IMR-90 (cell line): ENCODE measurements at regions not wholly inside any gene's neighbourhood (a gene's known extent, or its start where the extent isn't known, plus 50 kb on each side); places are given as distances from the start of the nearest gene placed in this dataset.

ENCODE experiments used
- ATAC-seq: fragments of 200-7000 bp; cut with Tn5 transposase; 2 replicates; pipeline ENCODE4 v1.9.1; 2020; ENCODE audit warnings: low read depth, mild to moderate bottlenecking, moderate library complexity
- BruUV-seq: library from RNA; stranded (reverse); fragments of 400-500 nt; replicated peaks from 2 replicates; lab custom pipeline; 2021; lab: Mats Ljungman, UMichigan
- CTCF ChIA-PET: fragments of 300-600 bp; formaldehyde crosslinking; extraction: SDS; loops from one replicate; lab custom pipeline; 2021; ENCODE audit warnings: antibody characterized with exemption; lab: Yijun Ruan, JAX
- POLR2A ChIA-PET: fragments of 300-600 bp; sonication (Branson Sonifier 250); formaldehyde crosslinking; loops from one replicate; lab custom pipeline; 2022; ENCODE audit warnings: antibody characterized with exemption; ENCODE audit not compliant: unreplicated experiment; lab: Charles Lee
- DNase-seq: peaks from one replicate; pipeline ENCODE4 v3.0.0; 2013
- H2AFZ ChIP-seq: replicated peaks from 2 replicates; pipeline ENCODE3; 2013; ENCODE audit warnings: low read length, mild to moderate bottlenecking; ENCODE audit not compliant: poor library complexity
- H2AK5ac ChIP-seq: 2 replicates; pipeline ENCODE4 v1.6.1; 2013; ENCODE audit warnings: low read depth, low read length, inconsistent platforms
- H2AK9ac ChIP-seq: replicated peaks from 2 replicates; pipeline ENCODE3; 2013; ENCODE audit warnings: mild to moderate bottlenecking, low read depth, low read length, moderate library complexity; ENCODE audit not compliant: poor library complexity
- H2BK120ac ChIP-seq: 2 replicates; pipeline ENCODE4 v1.6.1; 2013; ENCODE audit warnings: low read depth, low read length, inconsistent platforms
- H2BK15ac ChIP-seq: 3 replicates; pipeline ENCODE4 v1.6.1; 2013; ENCODE audit warnings: low read depth, low read length, inconsistent platforms
- H2BK20ac ChIP-seq: 2 replicates; pipeline ENCODE4 v1.6.1; 2013; ENCODE audit warnings: low read depth, mild to moderate bottlenecking, inconsistent platforms, low read length, moderate library complexity
- H2BK5ac ChIP-seq: 2 replicates; pipeline ENCODE4 v1.6.1; 2013; ENCODE audit warnings: mild to moderate bottlenecking, low read depth, low read length, inconsistent platforms; ENCODE audit not compliant: poor library complexity, severe bottlenecking
- H3K14ac ChIP-seq: replicated peaks from 2 replicates; pipeline ENCODE4 v1.6.1; 2013; ENCODE audit warnings: low read depth, low read length, inconsistent platforms
- H3K18ac ChIP-seq: 2 replicates; pipeline ENCODE4 v1.6.1; 2013; ENCODE audit warnings: low read depth, low read length, control low read depth
- H3K23ac ChIP-seq: 2 replicates; pipeline ENCODE4 v1.6.1; 2013; ENCODE audit warnings: low read depth, low read length, inconsistent platforms
- H3K27ac ChIP-seq: 2 replicates; pipeline ENCODE4 v1.5.1; 2013; ENCODE audit warnings: mild to moderate bottlenecking, control low read depth, low read length; ENCODE audit not compliant: insufficient read depth
- H3K27me3 ChIP-seq: 2 replicates; pipeline ENCODE4 v1.6.1; 2013; ENCODE audit warnings: low read length; ENCODE audit not compliant: control insufficient read depth, insufficient read depth
- H3K36me3 ChIP-seq: 2 replicates; pipeline ENCODE4 v1.6.1; 2013; ENCODE audit warnings: low read length, mixed read lengths; ENCODE audit not compliant: control insufficient read depth, insufficient read depth
- H3K4ac ChIP-seq: 2 replicates; pipeline ENCODE4 v1.6.1; 2013; ENCODE audit warnings: low read depth, low read length, inconsistent platforms
- H3K4me1 ChIP-seq: 2 replicates; pipeline ENCODE4 v1.6.1; 2013; ENCODE audit warnings: low read length, mixed read lengths; ENCODE audit not compliant: control insufficient read depth, insufficient read depth
- H3K4me2 ChIP-seq: 2 replicates; pipeline ENCODE4 v1.6.1; 2013; ENCODE audit warnings: low read depth, mild to moderate bottlenecking, control low read depth, low read length, moderate library complexity
- H3K4me3 ChIP-seq: 2 replicates; pipeline ENCODE4 v1.5.1; 2013; ENCODE audit warnings: low read depth, mild to moderate bottlenecking, control low read depth, low read length, moderate library complexity; ENCODE audit not compliant: insufficient read depth
- H3K56ac ChIP-seq: 2 replicates; pipeline ENCODE4 v1.6.1; 2013; ENCODE audit warnings: low read length, inconsistent platforms; ENCODE audit not compliant: insufficient read depth; ENCODE audit errors: extremely low read depth
- H3K79me1 ChIP-seq, 2 experiments: 2 replicates each; pipeline ENCODE4 v1.6.1; 2013; ENCODE audit warnings: low read length in 2 of 2, inconsistent platforms in 1 of 2, low read depth in 1 of 2
- H3K9ac ChIP-seq: 2 replicates; pipeline ENCODE4 v1.6.1; 2013; ENCODE audit warnings: low read depth, low read length, control low read depth
- H3K9me1 ChIP-seq: 2 replicates; pipeline ENCODE4 v1.6.1; 2013; ENCODE audit warnings: low read length, inconsistent platforms; ENCODE audit not compliant: insufficient read depth
- H3K9me3 ChIP-seq: 2 replicates; pipeline ENCODE4 v1.6.1; 2013; ENCODE audit warnings: low read length; ENCODE audit not compliant: control insufficient read depth, insufficient read depth
- H4K20me1 ChIP-seq: 2 replicates; pipeline ENCODE4 v1.6.1; 2013; ENCODE audit warnings: low read length, inconsistent platforms; ENCODE audit not compliant: insufficient read depth
- H4K5ac ChIP-seq: 2 replicates; pipeline ENCODE4 v1.6.1; 2013; ENCODE audit warnings: mild to moderate bottlenecking, low read depth, low read length, control low read depth
- H4K8ac ChIP-seq, 2 experiments: 2 replicates each; pipeline ENCODE4 v1.6.1; 2013; ENCODE audit warnings: low read depth in 2 of 2, low read length in 2 of 2, control low read depth in 1 of 2, inconsistent platforms in 1 of 2
- H4K91ac ChIP-seq: 2 replicates; pipeline ENCODE4 v1.6.1; 2013; ENCODE audit warnings: low read depth, low read length, inconsistent platforms; ENCODE audit not compliant: insufficient read depth
- BHLHE40 ChIP-seq: fragments of 150-350 bp; IDR thresholded peaks from 2 replicates; pipeline ENCODE4 v1.6.1; 2016; ENCODE audit warnings: mild to moderate bottlenecking, low read depth, low read length
- CEBPB ChIP-seq: IDR thresholded peaks from 2 replicates; pipeline ENCODE4 v1.6.1; 2012; ENCODE audit warnings: low read depth, low read length, improper control_type of control experiment
- CHD1 ChIP-seq: IDR thresholded peaks from 2 replicates; pipeline ENCODE4 v1.6.1; 2012; ENCODE audit warnings: low read depth, low read length, improper control_type of control experiment
- CTCF ChIP-seq: conservative IDR thresholded peaks from 2 replicates; pipeline ENCODE4 v1.5.1; 2012; ENCODE audit warnings: mild to moderate bottlenecking, low read depth, low read length, improper control_type of control experiment
- ELK1 ChIP-seq: fragments of 150-350 bp; IDR thresholded peaks from 2 replicates; pipeline ENCODE4 v1.6.1; 2016; ENCODE audit warnings: low read depth, mild to moderate bottlenecking, low read length, moderate library complexity, borderline replicate concordance
- FOS ChIP-seq: fragments of 150-350 bp; IDR thresholded peaks from 2 replicates; pipeline ENCODE4 v1.6.1; 2016; ENCODE audit warnings: low read depth, low read length
- MAFK ChIP-seq: IDR thresholded peaks from 2 replicates; pipeline ENCODE4 v1.6.1; 2012; ENCODE audit warnings: low read depth, low read length, improper control_type of control experiment
- MAZ ChIP-seq: IDR thresholded peaks from 2 replicates; pipeline ENCODE4 v1.6.1; 2012; ENCODE audit warnings: low read depth, mild to moderate bottlenecking, low read length, improper control_type of control experiment, moderate library complexity, borderline replicate concordance
- MXI1 ChIP-seq: IDR thresholded peaks from 2 replicates; pipeline ENCODE4 v1.6.1; 2012; ENCODE audit warnings: low read depth, mild to moderate bottlenecking, low read length, moderate library complexity, borderline replicate concordance
- NFE2L2 ChIP-seq: fragments of 150-350 bp; IDR thresholded peaks from 2 replicates; pipeline ENCODE4 v1.6.1; 2016; ENCODE audit warnings: low read depth, mild to moderate bottlenecking, low read length
- POLR2A ChIP-seq: IDR thresholded peaks from 2 replicates; pipeline ENCODE4 v1.6.1; 2012; ENCODE audit warnings: mild to moderate bottlenecking, low read depth, low read length
- RAD21 ChIP-seq: IDR thresholded peaks from 2 replicates; pipeline ENCODE4 v1.6.1; 2012; ENCODE audit warnings: low read length, improper control_type of control experiment
- RCOR1 ChIP-seq: IDR thresholded peaks from 2 replicates; pipeline ENCODE4 v1.6.1; 2012; ENCODE audit warnings: mild to moderate bottlenecking, low read length, improper control_type of control experiment; ENCODE audit not compliant: insufficient replicate concordance
- RFX5 ChIP-seq: IDR thresholded peaks from 2 replicates; pipeline ENCODE4 v1.8.0; 2012; ENCODE audit warnings: low read depth, mild to moderate bottlenecking, low read length, moderate library complexity
- SMC3 ChIP-seq: fragments of 150-350 bp; IDR thresholded peaks from 2 replicates; pipeline ENCODE4 v1.6.1; 2016; ENCODE audit warnings: low read depth, mild to moderate bottlenecking, antibody characterized with exemption, low read length, moderate library complexity
- USF2 ChIP-seq: fragments of 150-350 bp; IDR thresholded peaks from 2 replicates; pipeline ENCODE4 v1.6.1; 2017; ENCODE audit warnings: mild to moderate bottlenecking, antibody characterized with exemption, low read length, low read depth
- WGBS, 2 experiments: methylation state at CpG; one replicate each; pipeline versions ENCODE4 v1.1.5 to v1.1.7; 2013; ENCODE audit warnings: missing lambda C conversion rate in 2 of 2; ENCODE audit not compliant: insufficient read length in 1 of 2; ENCODE audit errors: extremely low coverage in 2 of 2; 5-methylcytosine and 5-hydroxymethylcytosine counted together
- dilution Hi-C: fragments of 300-500 bp; cut with HindIII; formaldehyde crosslinking; loops from one replicate; pipeline ENCODE4 v1.14.3; 2018; ENCODE audit warnings: low sequenced_read_pairs; ENCODE audit not compliant: unreplicated experiment
- in situ Hi-C: fragments of 300-500 bp; cut with MboI; formaldehyde crosslinking; loops from 3 replicates; pipeline ENCODE4 v1.14.3; 2019; ENCODE audit warnings: low sequenced_read_pairs, inconsistent platforms, mixed read lengths
- intact Hi-C: fragments of 100-400 bp; cut with micrococcal nuclease; formaldehyde crosslinking; loops from 2 replicates; pipeline ENCODE4 v1.10.0; 2022

- Histone ChIP-seq H2BK15ac (no peak overlapping the region), H4K20me1 (no peaks in the 10 kb centered on the region), H3K4me3 (no peak overlapping the region), H3K56ac (no peak overlapping the region), H3K4me2 (no peak overlapping the region), H2BK20ac (no peak overlapping the region), H3K23ac (no peak overlapping the region), H3K9me3 (peaks cover 1% of the 10 kb centered on the region; the same call in 1 of the 2 replicates), H3K36me3 (no peaks in the 10 kb centered on the region), H2BK5ac (no peak overlapping the region), H2AK5ac (no peak overlapping the region), H3K27ac (no peak overlapping the region), H2BK120ac (no peak overlapping the region), H4K91ac (no peak overlapping the region), H3K79me1 (no peaks in the 10 kb centered on the region), H3K18ac (no peak overlapping the region), H3K14ac (no peak overlapping the region), H2AK9ac (no peak overlapping the region), H4K5ac (no peak overlapping the region), H3K9me1 (no peaks in the 10 kb centered on the region), H4K8ac (no peak overlapping the region), H3K9ac (no peak overlapping the region), H2AFZ (no peak overlapping the region), H3K4me1 (no peaks in the 10 kb centered on the region), H3K27me3 (no peaks in the 10 kb centered on the region), H3K4ac (no peak overlapping the region)
- CTCF ChIA-PET, result no interaction called here
- dilution Hi-C loops, result no loop called here
- POLR2A ChIA-PET, result no interaction called here
- ATAC-seq (no peak), DNase-seq (no peak)
- intact Hi-C loops, result no loop called here
- WGBS, 2 experiments, result no CpG with 5 or more reads among the region's 1 CpG
- in situ Hi-C loops, result no loop called here
- TF ChIP-seq ELK1 (no peak), USF2 (no peak), CEBPB (no peak), MAFK (no peak), CHD1 (no peak), FOS (no peak), RFX5 (no peak), NFE2L2 (no peak), POLR2A (no peak), CTCF (no peak), RAD21 (no peak), MAZ (no peak), SMC3 (no peak), RCOR1 (no peak), BHLHE40 (no peak), MXI1 (no peak)
- BruUV-seq, result no TSS peak
Measured at GRCh38 chr7:125602441-125602840, 672.8 kb upstream of the POT1 start.
